GM23248 (cell line): ENCODE measurements at regions not wholly inside any gene's neighbourhood (a gene's known extent, or its start where the extent isn't known, plus 50 kb on each side); places are given as distances from the start of the nearest gene placed in this dataset.

Experiments used
- DNase-seq: peaks from one replicate; pipeline ENCODE4 v3.0.0-alpha.2; 2015
- H2AFZ ChIP-seq: fragments of 200-600 bp; sonication (generic); 2 replicates; pipeline ENCODE4 v1.6.1; 2016; ENCODE audit warnings: antibody characterized with exemption
- H3F3A ChIP-seq: fragments of 200-600 bp; sonication (generic); 2 replicates; pipeline ENCODE4 v1.6.1; 2016; ENCODE audit warnings: mild to moderate bottlenecking, antibody characterized with exemption, mixed run types; ENCODE audit not compliant: insufficient read depth
- H3K27ac ChIP-seq: fragments of 200-600 bp; sonication (generic); 2 replicates; pipeline ENCODE4 v1.5.1; 2016; ENCODE audit warnings: mild to moderate bottlenecking
- H3K27me3 ChIP-seq: fragments of 200-600 bp; sonication (generic); replicated peaks from 2 replicates; pipeline ENCODE4 v1.6.1; 2016; ENCODE audit warnings: mild to moderate bottlenecking; ENCODE audit not compliant: insufficient read depth
- H3K36me3 ChIP-seq: fragments of 200-600 bp; sonication (generic); 2 replicates; pipeline ENCODE4 v1.6.1; 2016; ENCODE audit warnings: low read depth, mild to moderate bottlenecking
- H3K4me1 ChIP-seq: fragments of 200-600 bp; sonication (generic); 2 replicates; pipeline ENCODE4 v1.6.1; 2016; ENCODE audit warnings: mild to moderate bottlenecking; ENCODE audit not compliant: insufficient read depth
- H3K4me2 ChIP-seq: fragments of 200-600 bp; sonication (generic); one replicate; pipeline ENCODE4 v1.6.1; 2016; ENCODE audit warnings: mild to moderate bottlenecking; ENCODE audit not compliant: unreplicated experiment
- H3K4me3 ChIP-seq: fragments of 200-600 bp; sonication (generic); 2 replicates; pipeline ENCODE4 v1.5.1; 2016; ENCODE audit warnings: mild to moderate bottlenecking
- H3K79me2 ChIP-seq: fragments of 200-600 bp; sonication (generic); 2 replicates; pipeline ENCODE4 v1.6.1; 2016; ENCODE audit warnings: mild to moderate bottlenecking; ENCODE audit not compliant: insufficient read depth
- H3K9ac ChIP-seq: fragments of 200-600 bp; sonication (generic); 2 replicates; pipeline ENCODE4 v1.6.1; 2016; ENCODE audit warnings: mild to moderate bottlenecking
- H3K9me2 ChIP-seq: fragments of 200-600 bp; sonication (generic); 2 replicates; pipeline ENCODE4 v1.6.1; 2016; ENCODE audit warnings: mixed run types, mild to moderate bottlenecking, moderate library complexity; ENCODE audit not compliant: insufficient read depth
- H3K9me3 ChIP-seq: fragments of 200-600 bp; sonication (generic); one replicate; pipeline ENCODE4 v1.6.1; 2017; ENCODE audit warnings: low read depth
- H4K20me1 ChIP-seq: fragments of 200-600 bp; sonication (generic); 2 replicates; pipeline ENCODE4 v1.6.0; 2016; ENCODE audit not compliant: insufficient read depth
- EZH2 ChIP-seq: fragments of 200-600 bp; sonication (generic); IDR thresholded peaks from 2 replicates; pipeline ENCODE4 v1.6.1; 2018; ENCODE audit warnings: antibody characterized with exemption, mild to moderate bottlenecking; ENCODE audit not compliant: insufficient read depth, poor library complexity, severe bottlenecking
- EZH2phosphoT487 ChIP-seq: fragments of 200-600 bp; sonication (generic); IDR thresholded peaks from 2 replicates; pipeline ENCODE4 v1.6.1; 2018; ENCODE audit warnings: antibody characterized with exemption, moderate library complexity, mild to moderate bottlenecking, low read depth; ENCODE audit not compliant: insufficient read depth
- WGBS, 2 experiments: methylation state at CpG; one replicate each; pipeline ENCODE4 v1.1.6; 2015 to 2017; ENCODE audit warnings: low lambda C conversion rate in 2 of 2, low coverage in 1 of 2; ENCODE audit errors: missing lambda C conversion rate in 2 of 2; 5-methylcytosine and 5-hydroxymethylcytosine counted together
- in situ Hi-C: fragments of 300-500 bp; cut with MboI; formaldehyde crosslinking; loops from 2 replicates; pipeline ENCODE4 v1.15.0; 2020

- Histone ChIP-seq H3K27ac (no peak overlapping the region), H3K4me2 (no peak overlapping the region)
- WGBS, 2 experiments, result 28 to 50% methylated on average over 1 of the region's 1 CpG
Measured at GRCh38 chr4:87901422-87901992, 68.7 kb downstream of the MEPE start.

GRCh38 chr4:87904639-87905160, 70.8 kb upstream of the SPP1 start:
- peaks cover 76% of the 10 kb centered on the region for H3K27me3 ChIP-seq
- no peaks in the 10 kb centered on the region for H3K79me2 ChIP-seq

More at GRCh38 chr4:87901422-87901992, 68.7 kb downstream of the MEPE start:
- Histone ChIP-seq H3K79me2 (no peaks in the 10 kb centered on the region), H2AFZ (no peak overlapping the region), H4K20me1 (no peaks in the 10 kb centered on the region), H3K9me2 (no peaks in the 10 kb centered on the region), H3K4me3 (no peak overlapping the region), H3K9ac (no peak overlapping the region), H3K4me1 (peaks cover 11% of the 10 kb centered on the region), H3F3A (peaks cover 6% of the 10 kb centered on the region; the same call in 1 of the 2 replicates), H3K9me3 (no peaks in the 10 kb centered on the region), H3K36me3 (no peaks in the 10 kb centered on the region), H3K27me3 (peaks cover 72% of the 10 kb centered on the region)
- DNase-seq, result peak; percentile 21
- TF ChIP-seq EZH2phosphoT487, result no peak
- TF ChIP-seq EZH2, result no peak
- in situ Hi-C loops, result no loop called here

DNA sequence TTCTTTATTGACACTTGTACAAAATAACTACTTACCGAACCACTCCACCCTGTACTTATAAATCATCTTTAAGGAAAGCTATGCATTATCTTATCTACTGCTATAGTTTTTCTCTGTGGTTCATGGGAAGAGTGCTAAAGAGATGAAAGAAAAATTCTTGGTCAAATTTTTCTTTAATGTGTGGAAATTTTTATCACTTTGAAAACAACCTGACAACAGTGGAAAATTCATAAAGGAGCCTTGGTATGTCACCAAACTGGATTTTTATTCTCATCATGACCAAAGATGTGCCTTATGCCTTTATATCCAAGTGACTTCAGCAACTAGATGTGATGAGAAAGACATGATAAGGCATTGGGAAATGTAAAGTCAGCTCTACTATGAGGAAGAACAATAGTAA, 67.2 kb upstream of the SPP1 start:
- Histone ChIP-seq H2AFZ (no peak overlapping the region), H3K9me2 (no peaks in the 10 kb centered on the region), H3K36me3 (no peaks in the 10 kb centered on the region), H4K20me1 (no peaks in the 10 kb centered on the region), H3K9me3 (no peaks in the 10 kb centered on the region), H3K27me3 (peaks cover 73% of the 10 kb centered on the region), H3K27ac (no peak overlapping the region), H3K4me2 (no peak overlapping the region), H3K4me3 (no peak overlapping the region), H3K9ac (no peak overlapping the region), H3K4me1 (no peaks in the 10 kb centered on the region), H3F3A (no peaks in the 10 kb centered on the region), H3K79me2 (no peaks in the 10 kb centered on the region)
- in situ Hi-C loops, result no loop called here
- WGBS, 2 experiments, result 70 to 71% methylated on average over 1 of the region's 1 CpG
- DNase-seq, result no peak
- TF ChIP-seq EZH2phosphoT487 (no peak), EZH2 (no peak)

More at GRCh38 chr4:87904639-87905160, 70.8 kb upstream of the SPP1 start:
- Histone ChIP-seq H3K4me1 (peaks cover 5% of the 10 kb centered on the region; the same call in 1 of the 2 replicates), H3K9me2 (no peaks in the 10 kb centered on the region), H3K36me3 (no peaks in the 10 kb centered on the region), H2AFZ (no peak overlapping the region), H3K9me3 (no peaks in the 10 kb centered on the region), H4K20me1 (no peaks in the 10 kb centered on the region), H3K9ac (no peak overlapping the region), H3K4me3 (no peak overlapping the region), H3F3A (no peaks in the 10 kb centered on the region), H3K4me2 (no peak overlapping the region), H3K27ac (no peak overlapping the region)
- in situ Hi-C loops, result no loop called here
- no peak for DNase-seq
- WGBS, 2 experiments, result 70 to 73% methylated on average over 6 of the region's 6 CpGs
- no peak for TF ChIP-seq EZH2phosphoT487
- no peak for TF ChIP-seq EZH2

DNA sequence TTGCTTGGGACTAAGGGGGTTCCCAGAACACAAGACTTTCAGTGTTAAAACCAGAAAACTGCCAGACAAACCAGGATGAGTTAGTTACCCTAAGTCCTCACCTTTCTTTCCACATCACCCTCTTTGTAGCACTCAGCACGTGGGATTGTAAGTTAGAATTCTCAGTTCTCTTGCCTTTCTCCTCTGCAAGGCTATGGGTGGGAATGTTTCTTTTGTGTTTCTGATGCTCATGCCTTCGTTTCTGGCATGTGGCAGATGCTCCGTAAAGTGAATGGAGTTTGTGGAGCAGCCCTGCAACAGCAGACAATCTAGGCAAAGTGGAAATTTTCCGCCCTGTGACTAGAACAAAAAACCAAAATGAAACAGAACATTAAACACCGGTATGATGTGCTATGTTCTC, 64.7 kb upstream of the SPP1 start:
- H3K4me1 ChIP-seq, result no peaks in the 10 kb centered on the region
- H4K20me1 ChIP-seq, result no peaks in the 10 kb centered on the region
- no peak overlapping the region for H3K4me3 ChIP-seq
- 53 to 60% methylated on average over 5 of the region's 5 CpGs for WGBS, 2 experiments
- no peak for TF ChIP-seq EZH2phosphoT487
- no peak for TF ChIP-seq EZH2
- peaks cover 73% of the 10 kb centered on the region for H3K27me3 ChIP-seq
- no peak overlapping the region for H3K27ac ChIP-seq
- H3K9ac ChIP-seq, result no peak overlapping the region
- no peaks in the 10 kb centered on the region for H3F3A ChIP-seq
- no peaks in the 10 kb centered on the region for H3K36me3 ChIP-seq
- H3K4me2 ChIP-seq, result no peak overlapping the region
- H2AFZ ChIP-seq, result no peak overlapping the region
- H3K79me2 ChIP-seq, result no peaks in the 10 kb centered on the region
- no peaks in the 10 kb centered on the region for H3K9me2 ChIP-seq
- in situ Hi-C loops, result no loop called here
- no peak for DNase-seq
- H3K9me3 ChIP-seq, result no peaks in the 10 kb centered on the region
